Kidney capillary endothelial cell (primary cell): ENCODE measurements at regions not wholly inside any gene's neighbourhood (a gene's known extent, or its start where the extent isn't known, plus 50 kb on each side); places are given as distances from the start of the nearest gene placed in this dataset.

Source experiments
- DNase-seq: peaks from one replicate; pipeline ENCODE4 v3.0.0-alpha.2; 2018; ENCODE audit warnings: low spot score

DNA sequence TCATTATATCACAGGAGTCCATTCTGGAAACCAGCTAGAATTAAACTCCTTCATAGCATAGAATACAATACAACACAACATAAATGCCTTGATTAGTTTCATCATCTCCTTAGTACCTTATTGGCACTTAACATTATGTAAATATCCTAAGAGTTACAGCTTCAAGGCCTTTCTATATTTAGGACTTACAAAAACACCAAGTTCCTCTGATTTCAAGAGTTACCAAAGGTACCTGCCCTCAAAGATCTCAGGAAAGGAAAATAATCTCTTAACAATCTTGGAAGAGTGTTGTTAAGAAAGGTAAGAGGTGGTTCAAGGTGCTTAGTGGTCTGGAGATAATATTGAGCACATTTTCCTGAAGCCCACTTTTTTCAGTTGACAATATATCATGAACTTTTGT, 477.7 kb downstream of the IGSF11 start:
- DNase-seq = no peak

DNA sequence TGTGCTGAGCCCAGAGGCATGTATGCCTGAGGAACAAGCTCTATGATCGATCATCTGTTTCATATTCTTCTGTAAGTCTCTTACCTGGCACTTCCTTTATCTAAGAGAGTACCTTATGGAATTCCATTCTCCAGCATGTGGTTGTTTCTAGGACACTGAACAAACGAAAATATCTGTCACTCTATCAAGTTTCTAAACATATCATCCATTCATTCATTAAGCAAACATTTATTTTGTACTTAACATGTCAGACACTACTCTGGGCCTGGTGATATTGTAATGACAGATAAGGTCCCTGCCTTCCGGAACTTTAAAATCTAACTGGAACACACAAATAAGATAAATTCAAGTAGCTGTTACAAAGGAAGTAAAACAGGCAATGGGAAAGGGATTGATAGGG, 477.1 kb downstream of the IGSF11 start:
- no peak for DNase-seq

DNA sequence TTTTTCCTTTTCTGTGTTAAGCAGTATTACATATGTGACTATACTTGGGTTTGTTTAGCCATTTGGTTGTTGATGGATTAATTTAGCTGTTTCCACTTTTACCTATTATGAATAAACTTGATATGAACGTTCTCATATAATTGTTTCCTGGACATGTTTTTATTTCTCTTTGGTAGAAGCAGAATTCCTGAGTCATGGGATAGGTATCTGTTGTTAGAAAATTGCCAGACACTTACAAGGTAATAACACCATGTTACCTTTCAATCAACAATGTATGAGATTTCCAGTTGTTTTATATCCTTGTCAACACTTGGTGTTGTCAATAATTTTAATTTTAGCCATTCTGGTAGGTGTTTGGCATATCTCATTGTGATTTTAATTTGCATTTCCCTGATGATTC, 475.4 kb downstream of the IGSF11 start:
- DNase-seq = no peak

DNA sequence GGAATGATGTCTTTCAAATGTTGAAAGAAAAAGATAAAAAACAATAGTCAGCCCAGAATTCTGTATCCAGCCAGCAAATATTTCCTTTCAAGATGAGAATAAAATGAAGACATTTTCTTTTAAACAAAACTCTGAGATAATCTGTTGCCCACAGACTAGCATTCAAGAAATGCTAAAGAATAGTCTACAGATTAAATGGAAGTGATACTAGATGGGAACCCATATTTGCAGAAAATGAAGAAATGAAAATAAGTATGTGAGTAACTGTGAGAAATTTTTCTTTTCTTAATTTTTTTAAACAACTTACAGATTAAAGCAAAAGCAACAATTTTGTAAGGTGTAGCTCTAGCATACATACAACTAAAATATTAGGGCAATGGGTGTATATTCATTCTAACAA, 469.8 kb downstream of the IGSF11 start:
- DNase-seq = no peak

DNA sequence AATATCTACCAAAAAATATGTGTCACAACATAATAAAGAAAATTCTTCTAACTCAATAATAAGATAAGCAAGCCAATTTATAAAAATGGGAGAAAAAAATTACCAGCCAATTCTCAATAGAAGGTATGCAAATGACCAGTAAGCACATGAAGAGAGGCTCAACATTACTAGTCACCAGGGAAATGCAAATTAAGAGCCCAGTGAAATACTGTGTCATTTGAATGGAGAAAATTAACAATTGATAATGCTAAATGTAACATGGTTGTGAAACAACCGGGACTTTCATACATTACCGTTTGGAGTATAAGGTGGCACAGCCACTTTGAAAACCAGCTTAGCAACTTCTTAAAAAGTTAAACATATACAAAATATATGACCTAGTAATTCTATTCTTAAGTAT, 460.7 kb downstream of the IGSF11 start:
- DNase-seq = no peak

DNA sequence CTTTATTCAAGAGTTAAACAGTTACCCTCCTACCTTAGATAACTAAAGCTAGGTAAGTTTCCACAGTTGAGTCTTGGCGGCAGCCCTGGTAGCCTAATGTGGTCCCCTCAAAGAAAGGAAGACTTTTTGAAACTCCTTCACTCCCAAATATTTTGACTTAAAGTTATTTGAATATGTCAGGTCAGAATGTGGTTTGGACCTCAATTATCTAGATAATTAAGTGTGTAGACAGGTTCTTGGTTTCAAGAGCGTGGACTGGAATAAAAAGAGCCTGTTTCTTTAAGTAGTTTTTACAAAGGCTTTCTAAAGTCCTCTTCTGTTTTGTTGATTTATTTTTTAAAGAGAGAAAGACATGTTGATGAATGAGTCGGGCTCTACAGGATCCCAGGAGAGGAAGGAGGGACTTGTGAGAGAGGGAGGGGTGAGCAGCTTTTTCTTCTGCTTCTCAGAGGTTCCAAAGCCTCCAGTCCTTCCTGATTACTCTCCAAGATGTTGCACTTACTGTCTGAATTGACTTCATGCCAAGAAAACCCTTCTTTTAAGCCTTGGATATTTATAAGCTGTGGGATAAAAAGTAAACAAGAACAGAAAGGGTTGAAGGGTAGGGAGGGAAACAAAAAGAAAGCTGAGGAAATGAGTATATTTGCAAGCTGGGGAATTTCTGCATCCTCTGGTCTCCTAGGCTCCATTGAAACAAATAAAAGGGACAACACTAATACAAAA, 457.4 kb downstream of the IGSF11 start:
- DNase-seq = no peak

DNA sequence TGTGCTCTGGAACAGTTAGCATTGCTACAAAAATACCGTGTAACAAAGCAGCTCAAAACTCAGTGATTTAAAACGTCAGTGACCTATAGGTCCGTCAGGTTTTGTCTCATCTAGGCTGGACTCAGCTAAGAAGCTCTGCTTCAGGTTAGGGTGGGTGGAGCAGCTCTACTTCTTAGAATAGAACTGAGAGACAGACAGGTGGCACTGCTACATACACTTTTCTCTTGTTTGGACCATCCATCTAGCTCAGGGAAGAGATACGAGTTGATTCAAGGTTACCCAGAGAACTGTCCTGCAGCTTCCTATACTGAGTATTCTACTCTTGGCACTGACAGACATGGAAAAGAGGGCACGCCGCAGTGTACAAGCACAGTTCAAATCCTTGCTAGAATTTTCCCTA, 456.1 kb downstream of the IGSF11 start:
- DNase-seq = no peak

DNA sequence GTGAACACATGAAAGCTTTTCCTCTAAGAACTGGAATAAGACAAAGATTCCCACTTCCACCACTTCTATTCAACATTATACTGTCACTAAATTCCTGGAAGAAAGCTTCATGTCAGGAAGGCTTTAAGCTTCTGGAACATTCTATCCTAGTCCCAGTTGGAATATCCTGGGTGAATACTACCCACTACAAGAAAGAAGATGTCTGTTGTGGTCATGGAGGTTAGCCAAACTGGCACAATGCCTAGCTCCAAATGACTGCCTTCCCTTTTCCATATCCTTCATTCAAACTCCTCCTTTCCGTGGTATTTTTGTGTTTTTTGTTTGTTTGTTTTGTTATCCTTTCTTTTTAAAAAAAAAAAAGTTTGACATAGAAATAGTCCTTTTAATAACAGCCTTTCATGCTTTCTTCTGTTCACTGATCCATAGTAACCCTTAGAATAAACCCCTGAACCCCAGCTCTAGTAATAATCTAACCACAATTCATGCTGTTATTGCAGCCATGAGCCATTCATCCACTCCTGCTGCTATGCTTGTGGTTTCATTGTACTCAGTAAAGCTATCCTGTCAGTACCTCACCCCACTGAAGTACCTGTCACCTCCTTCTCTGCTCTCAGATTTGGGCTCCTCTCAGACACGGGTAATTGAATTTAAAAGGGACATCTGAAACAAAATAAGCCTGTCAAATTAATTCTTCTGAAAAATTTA, 447.5 kb downstream of the IGSF11 start:
- DNase-seq = no peak

DNA sequence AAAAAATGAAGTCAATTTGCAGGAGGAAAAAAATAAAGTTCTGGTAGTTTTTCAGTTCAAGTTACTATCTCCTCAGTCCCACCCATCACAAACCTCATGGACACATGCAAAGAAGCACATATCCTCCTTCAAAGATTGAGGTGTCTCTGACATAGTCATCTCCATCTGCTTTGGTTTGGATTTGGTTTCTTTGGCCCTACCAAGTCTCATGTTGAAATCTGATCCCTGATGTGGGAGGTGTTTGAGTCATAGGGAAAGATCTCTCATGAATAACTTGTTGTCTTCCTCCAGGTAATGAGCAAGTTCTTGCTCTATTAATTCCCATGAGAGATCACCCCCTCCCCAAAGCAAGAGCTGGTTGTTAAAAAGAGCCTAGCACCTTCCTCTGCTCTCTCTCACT, 446.8 kb downstream of the IGSF11 start:
- no peak for DNase-seq

DNA sequence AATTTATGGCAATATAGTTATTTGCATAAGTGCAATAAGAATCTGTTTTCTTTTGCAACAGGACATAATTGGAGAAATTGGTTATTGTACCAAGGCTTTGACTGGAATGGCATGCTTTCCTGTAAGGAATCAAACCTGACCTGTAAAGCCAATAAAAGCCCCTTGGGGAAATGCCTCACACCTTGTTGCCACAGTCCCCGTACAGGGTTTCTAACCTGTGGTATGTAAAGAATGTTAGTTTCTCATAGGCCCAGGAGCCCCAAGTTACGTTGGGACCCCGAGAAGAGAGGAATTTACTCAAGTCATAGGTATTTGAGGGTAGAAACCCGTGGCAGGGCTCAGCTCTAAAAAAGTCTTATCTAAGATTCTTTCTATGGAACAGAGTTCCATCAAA, 441.4 kb downstream of the IGSF11 start:
- no peak for DNase-seq

DNA sequence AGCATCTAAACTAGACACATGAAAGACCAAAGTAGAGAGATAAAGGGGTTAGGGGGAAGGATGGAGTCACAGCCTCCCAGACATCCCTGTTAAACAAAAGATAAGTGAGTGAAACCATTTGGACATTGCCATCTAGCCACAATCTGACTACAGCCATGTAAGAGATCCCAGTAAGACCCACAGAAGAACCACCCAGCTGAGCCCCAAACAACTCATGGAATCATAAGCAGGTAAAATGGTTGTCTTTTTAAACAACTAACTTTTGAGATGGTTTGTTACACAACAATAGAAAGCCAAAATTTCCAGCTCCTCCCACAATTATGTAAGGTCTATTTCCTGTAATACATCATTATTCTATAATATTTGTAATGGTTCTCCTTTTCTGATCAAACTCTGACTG, 437.5 kb downstream of the IGSF11 start:
- DNase-seq = no peak

DNA sequence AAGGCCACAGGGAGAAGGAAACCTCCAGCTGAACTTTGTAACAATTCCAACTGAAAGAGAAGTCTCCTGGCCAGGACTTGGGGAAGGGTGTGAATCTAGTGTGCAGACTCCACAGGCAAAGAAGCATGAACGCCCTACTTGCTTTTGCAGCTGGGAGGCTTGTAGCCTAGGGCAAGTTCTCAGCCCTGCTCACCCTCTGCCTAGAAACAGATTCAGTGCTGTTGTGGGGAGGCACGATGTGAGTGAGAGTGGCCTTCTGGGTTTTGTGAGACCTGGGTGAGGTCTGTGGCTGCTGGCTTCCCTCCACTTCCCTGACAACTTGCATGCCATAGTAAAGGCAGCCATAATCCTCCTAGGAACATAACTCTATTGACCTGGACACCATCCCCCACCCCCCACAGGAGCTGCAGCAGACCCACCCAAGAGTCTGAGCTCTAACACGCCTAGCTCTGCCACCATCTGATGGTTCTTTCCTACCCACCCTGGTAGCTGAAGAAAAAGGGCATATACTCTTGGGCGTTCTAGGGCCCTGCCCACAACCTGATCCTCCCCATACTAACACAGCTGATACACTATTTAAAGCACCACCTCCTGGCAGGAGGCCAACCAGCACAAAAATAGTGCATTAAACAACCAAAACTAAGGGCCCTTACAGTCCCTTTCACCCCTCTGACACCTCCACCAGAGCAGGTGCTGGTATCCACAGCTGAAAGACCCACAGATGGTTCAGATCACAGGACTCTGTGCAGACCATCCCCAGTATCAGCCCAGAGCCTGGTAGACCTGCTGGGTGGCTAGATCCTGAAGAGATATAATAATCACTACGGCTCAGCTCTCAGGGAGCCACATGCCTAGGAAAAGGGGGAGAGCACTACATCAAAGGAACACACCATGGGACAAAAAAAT, 426.5 kb downstream of the IGSF11 start:
- no peak for DNase-seq

DNA sequence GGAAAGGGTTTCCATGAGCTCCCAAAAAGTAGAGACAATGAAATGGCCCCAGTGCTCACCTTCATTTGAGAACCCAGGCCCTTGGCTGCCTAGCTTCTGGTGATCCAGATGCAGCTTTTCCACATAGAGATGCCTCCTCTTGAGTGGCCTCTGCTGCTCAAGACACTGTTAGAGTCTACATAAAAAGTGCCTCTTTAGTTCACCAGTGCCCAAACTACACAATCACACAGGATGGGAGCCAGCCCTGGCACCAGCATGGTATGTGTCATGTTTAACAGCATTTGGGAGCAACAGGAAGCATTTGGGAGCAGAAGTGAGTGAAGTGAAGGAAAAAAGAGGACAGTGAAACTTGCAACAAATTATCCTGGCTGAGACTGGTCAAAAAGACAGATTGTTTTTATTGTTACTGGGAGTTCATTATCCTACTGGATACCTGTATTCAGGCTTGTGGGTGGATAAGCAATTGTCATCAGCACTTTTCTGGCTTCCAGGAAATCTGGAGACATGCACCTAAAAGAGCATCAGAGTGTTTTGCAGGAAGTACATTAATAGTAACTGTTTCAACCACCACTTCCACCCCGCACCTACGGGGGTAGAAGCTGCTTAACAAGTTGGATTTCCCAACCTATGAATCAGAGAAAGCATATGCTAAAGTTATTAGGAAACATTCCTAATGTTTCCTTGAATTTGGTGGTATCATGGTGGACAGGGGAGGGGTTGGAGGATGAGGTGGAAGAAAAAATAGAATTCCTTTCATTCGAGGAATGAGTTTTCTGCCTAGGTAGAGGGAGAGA, 416.2 kb downstream of the IGSF11 start:
- peak; percentile 9 for DNase-seq

DNA sequence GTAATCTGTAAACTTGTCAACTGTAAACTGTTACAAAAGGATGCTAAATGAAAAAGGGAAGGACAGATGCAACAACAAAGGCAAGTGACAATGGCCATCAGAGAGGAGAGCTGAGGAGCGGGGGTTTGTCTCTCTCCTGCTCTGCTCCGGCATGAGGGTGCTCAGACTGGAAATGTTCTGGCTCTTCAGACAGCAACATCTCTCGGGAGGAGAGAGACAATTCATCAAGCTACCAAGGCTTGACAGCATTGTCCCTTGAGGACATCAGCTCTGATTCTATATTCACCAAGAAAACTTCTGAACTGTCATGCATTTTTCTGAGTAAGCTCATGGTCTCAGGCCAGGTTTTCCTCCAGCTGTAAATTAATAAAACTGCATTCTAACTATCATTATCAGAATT, 408.2 kb downstream of the IGSF11 start:
- DNase-seq = no peak

DNA sequence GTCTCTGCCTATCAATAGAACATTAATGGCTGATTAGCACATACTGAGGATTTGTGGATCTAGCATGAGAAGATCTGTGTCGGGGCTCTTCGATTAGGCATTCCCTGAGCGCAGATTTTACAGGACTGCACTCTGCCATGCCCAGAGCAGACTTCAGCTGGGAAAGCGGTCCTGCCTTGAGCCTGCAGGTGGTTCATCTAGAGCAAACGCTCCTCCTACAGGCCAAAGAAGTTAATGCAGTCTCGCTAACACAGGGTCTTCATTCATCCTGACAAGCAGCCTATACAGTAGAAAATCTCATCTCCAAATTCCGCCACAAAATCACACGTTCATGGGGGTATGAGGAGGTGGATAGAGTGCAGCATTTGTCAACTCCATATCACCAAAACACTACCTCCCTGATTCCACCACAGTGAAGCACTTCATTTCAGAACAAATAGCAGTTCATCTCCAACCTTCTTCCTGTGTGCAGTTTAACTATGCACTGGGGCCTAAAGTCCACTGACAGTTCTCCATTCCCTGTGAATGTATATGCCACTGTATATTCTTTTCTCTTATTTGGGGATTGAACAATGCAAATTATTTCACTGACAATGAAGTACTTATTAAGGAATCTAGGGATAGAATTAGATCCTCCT, 405.8 kb downstream of the IGSF11 start:
- DNase-seq = peak; percentile 65

DNA sequence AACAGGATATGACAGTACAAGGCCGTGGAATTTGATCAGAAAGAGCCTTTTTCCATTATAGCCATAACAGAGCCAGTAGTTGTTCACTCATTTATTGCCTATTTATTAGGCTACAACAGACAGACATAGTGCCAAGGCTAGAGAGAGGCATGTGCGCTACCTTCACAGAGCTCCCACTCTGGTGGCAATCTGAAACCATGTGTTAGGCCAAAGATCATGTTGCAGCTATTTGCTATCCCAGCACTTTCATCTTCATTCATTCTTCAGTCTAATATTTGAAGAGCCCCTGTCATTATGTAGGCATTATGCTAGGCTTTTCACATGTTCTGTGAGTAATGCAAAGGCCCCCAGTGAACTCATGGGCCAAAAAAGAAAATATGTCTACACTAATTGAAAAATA, 404.8 kb downstream of the IGSF11 start:
- no peak for DNase-seq

DNA sequence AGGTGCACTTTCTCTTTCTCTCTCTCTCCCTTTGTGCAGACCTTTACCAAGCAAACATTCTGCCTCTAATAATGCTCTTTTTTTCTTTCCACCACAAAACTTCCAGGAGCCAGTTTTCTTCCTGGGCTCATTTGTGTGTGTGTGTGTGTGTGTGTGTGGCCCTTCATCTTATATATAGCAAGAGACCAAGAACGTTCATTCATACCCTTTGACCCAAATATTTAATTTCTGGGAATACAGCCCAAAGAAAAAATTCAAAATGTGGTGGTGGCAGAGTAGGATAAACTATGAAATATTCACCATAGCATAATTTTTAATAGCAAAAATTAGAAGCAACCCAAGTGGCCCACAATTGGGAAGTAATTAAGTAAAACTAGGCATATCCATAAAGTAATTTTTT, 398.9 kb downstream of the IGSF11 start:
- no peak for DNase-seq

DNA sequence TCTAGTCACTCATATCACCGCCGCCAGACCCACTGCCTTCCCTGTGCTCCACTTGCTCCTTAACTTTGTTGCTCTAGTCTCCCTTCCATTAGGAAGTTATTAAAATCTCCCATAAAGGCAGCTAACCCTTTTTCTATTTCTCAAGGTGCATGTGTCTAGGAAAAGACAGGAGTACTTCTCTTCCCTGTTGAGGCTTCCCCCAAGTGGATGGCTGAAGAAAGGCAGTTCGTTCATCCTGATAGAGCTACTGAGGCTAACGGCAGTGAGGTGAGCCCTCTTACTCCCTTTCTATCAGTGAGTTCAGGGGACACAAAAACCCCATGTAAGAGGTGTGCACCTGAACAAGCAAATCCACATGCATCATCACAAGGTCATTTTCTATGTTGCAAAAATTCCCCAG, 397.8 kb downstream of the IGSF11 start:
- no peak for DNase-seq

DNA sequence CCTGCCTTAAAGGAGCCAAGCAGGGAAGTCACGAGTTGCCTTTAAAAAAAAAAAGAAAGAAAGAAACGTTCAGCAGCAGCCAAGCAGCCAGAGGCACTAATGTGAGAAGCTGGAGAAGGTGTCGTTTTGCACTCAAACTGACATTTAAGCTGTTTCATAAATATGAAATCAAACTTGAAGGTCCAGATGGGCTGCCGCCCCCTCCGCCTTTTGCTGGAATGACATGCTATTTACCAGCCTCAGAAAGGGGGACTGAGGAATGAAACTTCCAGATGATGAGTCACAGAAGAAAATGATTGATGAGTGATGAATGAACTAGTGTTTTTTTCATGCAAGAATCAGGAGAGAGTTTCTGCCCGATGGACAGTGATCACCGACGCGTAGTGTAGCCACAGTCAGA, 396.8 kb downstream of the IGSF11 start:
- DNase-seq = no peak

DNA sequence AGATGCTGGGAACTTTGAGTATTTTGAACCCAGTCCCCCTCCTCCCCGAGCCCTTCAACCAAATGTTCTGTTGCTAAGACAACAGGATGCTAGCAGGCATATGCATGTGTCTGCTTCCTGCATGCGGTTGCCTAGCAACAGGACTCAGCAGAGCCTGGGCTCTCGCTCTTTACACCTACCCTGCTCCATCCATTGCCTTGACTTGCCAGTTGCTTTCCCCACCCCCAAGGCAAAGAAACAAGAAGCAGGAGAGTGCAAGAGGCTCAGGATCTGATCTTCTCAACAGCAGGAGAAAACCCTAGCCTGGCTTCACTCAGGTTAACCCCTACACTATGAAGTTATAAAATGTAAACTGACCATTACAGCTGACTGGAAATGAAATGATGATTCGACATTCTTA, 393.0 kb downstream of the IGSF11 start:
- DNase-seq = no peak

DNA sequence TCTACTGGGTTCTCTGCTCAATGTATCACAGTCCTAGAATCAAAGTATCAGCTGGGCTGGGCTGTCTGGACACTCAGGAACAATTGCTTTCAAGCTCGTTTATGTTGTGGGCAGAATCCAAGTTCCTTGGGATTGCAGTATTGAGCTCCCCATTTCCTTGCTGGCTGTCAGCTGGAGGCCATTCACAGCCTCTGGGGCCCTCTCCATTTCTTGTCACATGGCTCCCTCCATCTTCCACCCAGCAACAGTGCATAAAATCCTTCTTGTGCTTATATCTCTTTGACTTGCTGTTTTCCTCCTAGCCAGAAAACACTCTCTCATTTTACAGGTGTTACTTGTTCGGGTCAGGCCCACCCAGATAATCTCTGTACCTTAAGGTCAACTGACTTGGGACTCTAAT, 363.5 kb downstream of the IGSF11 start:
- no peak for DNase-seq

DNA sequence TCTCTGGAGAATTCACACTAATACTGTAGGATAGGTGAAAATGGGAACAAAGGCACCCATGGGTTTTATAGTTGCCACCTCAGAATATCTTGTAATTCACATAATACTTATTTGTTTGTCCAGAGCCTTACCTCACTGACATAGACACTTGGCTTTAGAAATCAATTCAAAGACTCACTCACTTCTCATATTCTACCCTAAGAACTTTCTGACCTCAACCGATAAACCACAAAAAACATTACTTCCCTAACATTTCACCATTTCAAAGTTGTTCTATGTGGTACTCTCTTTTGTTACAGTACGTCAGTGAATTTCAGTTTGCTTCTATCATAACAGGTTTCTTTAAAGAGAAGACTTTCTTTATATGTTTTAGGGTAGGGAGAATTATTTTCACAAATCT, 359.3 kb downstream of the IGSF11 start:
- DNase-seq = no peak
